Activated CD4-positive, alpha-beta T cell treated with anti-CD3 and anti-CD28 coated beads for 1 hour (primary cell): ENCODE measurements at regions not wholly inside any gene's neighbourhood (a gene's known extent, or its start where the extent isn't known, plus 50 kb on each side); places are given as distances from the start of the nearest gene placed in this dataset.

Experiments used
- DNase-seq: peaks from one replicate; pipeline ENCODE4 v3.0.0-alpha.2; 2020

GRCh38 chr12:13487326-13487725 is 290.8 kb downstream of the EMP1 start:
- DNase-seq, result no peak

- no peak for DNase-seq
These were observed 290.3 kb downstream of the EMP1 start for GRCh38 chr12:13486794-13487193.

GRCh38 chr12:13478650-13479181 is 282.2 kb downstream of the EMP1 start:
- DNase-seq, result no peak

- no peak for DNase-seq
These were observed 277.9 kb downstream of the EMP1 start for GRCh38 chr12:13474381-13474780.

- no peak for DNase-seq
These were observed 276.2 kb downstream of the EMP1 start for GRCh38 chr12:13472690-13473089.

- no peak for DNase-seq
These were observed 274.9 kb downstream of the EMP1 start for GRCh38 chr12:13471471-13471870.

GRCh38 chr12:13465635-13466034 is 269.1 kb downstream of the EMP1 start:
- no peak for DNase-seq

GRCh38 chr12:13463189-13463588 is 266.7 kb downstream of the EMP1 start:
- DNase-seq, result no peak

- no peak for DNase-seq
These were observed 265.9 kb downstream of the EMP1 start for GRCh38 chr12:13462450-13462849.

- DNase-seq, result no peak
These were observed 259.2 kb downstream of the EMP1 start for GRCh38 chr12:13455778-13456144.

- DNase-seq, result no peak
These were observed 258.7 kb downstream of the EMP1 start for GRCh38 chr12:13454991-13455777.

- DNase-seq, result no peak
These were observed 256.5 kb downstream of the EMP1 start for GRCh38 chr12:13452955-13453570.

GRCh38 chr12:13451776-13452175 is 255.2 kb downstream of the EMP1 start:
- DNase-seq, result no peak

- DNase-seq, result no peak
These were observed 253.9 kb downstream of the EMP1 start for GRCh38 chr12:13450231-13451080.

- no peak for DNase-seq
These were observed 247.6 kb downstream of the EMP1 start for GRCh38 chr12:13444076-13444475.

- DNase-seq, result no peak
These were observed 247.0 kb downstream of the EMP1 start for GRCh38 chr12:13443498-13443897.

- no peak for DNase-seq
These were observed 246.5 kb downstream of the EMP1 start for GRCh38 chr12:13443028-13443427.

GRCh38 chr12:13442457-13442856 is 245.9 kb downstream of the EMP1 start:
- DNase-seq, result no peak

GRCh38 chr12:13440844-13441243 is 244.3 kb downstream of the EMP1 start:
- DNase-seq, result no peak

GRCh38 chr12:13437541-13437940 is 241.0 kb downstream of the EMP1 start:
- no peak for DNase-seq

GRCh38 chr12:13436696-13437391 is 240.3 kb downstream of the EMP1 start:
- no peak for DNase-seq

GRCh38 chr12:13436182-13436581 is 239.7 kb downstream of the EMP1 start:
- DNase-seq, result no peak
